Adrenal gland (tissue), 5 donors: ENCODE measurements at regions not wholly inside any gene's neighbourhood (a gene's known extent, or its start where the extent isn't known, plus 50 kb on each side); places are given as distances from the start of the nearest gene placed in this dataset.

ENCODE experiments used
- POLR2A ChIP-seq, 2 donors: fragments of 450-650 bp; IDR thresholded peaks; one replicate each; pipeline ENCODE4 v1.6.1; 2017; ENCODE audit warnings: antibody characterized with exemption in 2 of 2, mild to moderate bottlenecking in 2 of 2, moderate library complexity in 1 of 2
- TF ChIP-seq, protein P1 (sequence below), 6 experiments: fragments of 450-650 bp in 4 of 6; fragments of 200-600 bp in 2 of 6; sonication (generic) in 1 of 6; IDR thresholded peaks; 1 replicate in 5 of 6; 2 replicates in 1 of 6; pipeline versions ENCODE4 v1.5.1 to v1.8.0; 2016 to 2021; ENCODE audit warnings: antibody characterized with exemption in 6 of 6, mild to moderate bottlenecking in 2 of 6, moderate library complexity in 1 of 6
- donor health status: DM: no; HTN: no; CAD: no.

DNA sequence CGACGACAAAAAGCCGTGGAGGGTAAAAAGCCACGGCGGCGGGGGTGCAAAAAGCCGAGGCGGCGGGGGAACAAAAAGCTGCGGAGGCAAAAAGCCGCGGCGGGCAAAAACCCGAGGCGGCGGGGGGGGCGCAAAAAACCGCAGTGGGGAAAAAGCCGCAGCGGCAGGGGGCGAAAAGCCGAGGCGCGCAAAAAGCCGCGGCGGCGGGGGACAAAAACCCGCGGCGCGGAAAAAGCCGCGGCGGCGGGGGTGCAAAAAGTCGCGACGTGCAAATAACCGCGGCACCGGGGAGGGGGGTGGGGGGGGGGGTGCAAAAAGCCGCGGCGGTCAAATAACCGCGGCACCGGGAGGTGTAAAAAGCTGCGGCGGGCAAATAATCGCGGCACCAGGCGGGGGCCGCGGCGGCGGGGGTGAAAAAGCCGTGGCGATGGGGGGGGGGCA is 511.5 kb downstream of the FOXD4L5 start:
- TF ChIP-seq, protein P1, sequence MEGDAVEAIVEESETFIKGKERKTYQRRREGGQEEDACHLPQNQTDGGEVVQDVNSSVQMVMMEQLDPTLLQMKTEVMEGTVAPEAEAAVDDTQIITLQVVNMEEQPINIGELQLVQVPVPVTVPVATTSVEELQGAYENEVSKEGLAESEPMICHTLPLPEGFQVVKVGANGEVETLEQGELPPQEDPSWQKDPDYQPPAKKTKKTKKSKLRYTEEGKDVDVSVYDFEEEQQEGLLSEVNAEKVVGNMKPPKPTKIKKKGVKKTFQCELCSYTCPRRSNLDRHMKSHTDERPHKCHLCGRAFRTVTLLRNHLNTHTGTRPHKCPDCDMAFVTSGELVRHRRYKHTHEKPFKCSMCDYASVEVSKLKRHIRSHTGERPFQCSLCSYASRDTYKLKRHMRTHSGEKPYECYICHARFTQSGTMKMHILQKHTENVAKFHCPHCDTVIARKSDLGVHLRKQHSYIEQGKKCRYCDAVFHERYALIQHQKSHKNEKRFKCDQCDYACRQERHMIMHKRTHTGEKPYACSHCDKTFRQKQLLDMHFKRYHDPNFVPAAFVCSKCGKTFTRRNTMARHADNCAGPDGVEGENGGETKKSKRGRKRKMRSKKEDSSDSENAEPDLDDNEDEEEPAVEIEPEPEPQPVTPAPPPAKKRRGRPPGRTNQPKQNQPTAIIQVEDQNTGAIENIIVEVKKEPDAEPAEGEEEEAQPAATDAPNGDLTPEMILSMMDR (IDR thresholded peaks at IDR 0.05), result no peak
- TF ChIP-seq POLR2A (IDR thresholded peaks at IDR 0.05), result no peak
